Adrenal gland (tissue), 5 donors: ENCODE measurements at regions not wholly inside any gene's neighbourhood (a gene's known extent, or its start where the extent isn't known, plus 50 kb on each side); places are given as distances from the start of the nearest gene placed in this dataset.

Experiments
- CTCF ChIP-seq, 6 experiments: fragments of 450-650 bp in 4 of 6; fragments of 200-600 bp in 2 of 6; sonication (generic) in 1 of 6; IDR thresholded peaks; 1 replicate in 5 of 6; 2 replicates in 1 of 6; pipeline versions ENCODE4 v1.5.1 to v1.8.0; 2016 to 2021; ENCODE audit warnings: antibody characterized with exemption in 6 of 6, mild to moderate bottlenecking in 2 of 6, moderate library complexity in 1 of 6
- POLR2A ChIP-seq, 2 donors: fragments of 450-650 bp; IDR thresholded peaks; one replicate each; pipeline ENCODE4 v1.6.1; 2017; ENCODE audit warnings: antibody characterized with exemption in 2 of 2, mild to moderate bottlenecking in 2 of 2, moderate library complexity in 1 of 2
- donor health status: DM: no; HTN: no; CAD: no.

DNA sequence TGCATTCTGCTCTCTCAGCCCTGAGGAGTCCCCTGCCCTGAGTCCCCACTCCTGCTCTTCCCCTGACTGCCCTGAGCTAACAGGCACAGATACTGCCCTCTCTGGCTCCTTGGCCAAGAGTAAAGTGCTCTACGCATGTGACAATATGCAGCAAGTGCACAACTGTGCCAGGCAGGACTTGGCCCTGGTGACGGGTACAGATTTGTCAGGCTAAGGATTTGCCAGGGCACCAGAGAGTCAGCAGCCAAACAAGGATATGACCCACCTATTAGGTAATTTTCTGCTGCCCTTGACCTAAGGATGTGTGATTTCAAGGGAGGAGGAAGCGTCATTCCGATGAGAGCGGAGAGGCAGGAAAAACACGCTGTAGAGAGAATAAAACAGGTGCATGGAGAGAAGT is 339.0 kb downstream of the PTPRU start:
- TF ChIP-seq CTCF (IDR thresholded peaks at IDR 0.05) (no peak), POLR2A (IDR thresholded peaks at IDR 0.05) (no peak)
